Astrocyte (in vitro differentiated cells and primary cell): ENCODE measurements at regions not wholly inside any gene's neighbourhood (a gene's known extent, or its start where the extent isn't known, plus 50 kb on each side); places are given as distances from the start of the nearest gene placed in this dataset.

ENCODE experiments used
- DNase-seq: peaks from one replicate; pipeline ENCODE4 v3.0.0-alpha.2; 2010; ENCODE audit warnings: low read depth
- FAIRE-seq: peaks from 2 replicates; lab custom pipeline; 2011; peaks lifted over from hg19 to GRCh38; lab: Jason Lieb, UNC
- H2AFZ ChIP-seq: 2 replicates; pipeline ENCODE4 v1.6.0; 2012; ENCODE audit warnings: low read depth, low read length, inconsistent platforms
- H3K27ac ChIP-seq: 2 replicates; pipeline ENCODE4 v1.5.1; 2011; ENCODE audit warnings: low read depth, low read length, inconsistent platforms
- H3K27me3 ChIP-seq: 2 replicates; pipeline ENCODE4 v1.6.0; 2011; ENCODE audit warnings: low read length, inconsistent platforms; ENCODE audit not compliant: insufficient read depth
- H3K36me3 ChIP-seq: 2 replicates; pipeline ENCODE4 v1.5.1; 2011; ENCODE audit warnings: low read length, inconsistent platforms; ENCODE audit not compliant: insufficient read depth
- H3K4me1 ChIP-seq: 2 replicates; pipeline ENCODE4 v1.5.1; 2011; ENCODE audit warnings: low read length, inconsistent platforms; ENCODE audit not compliant: insufficient read depth
- H3K4me2 ChIP-seq: 2 replicates; pipeline ENCODE4 v1.6.0; 2012; ENCODE audit warnings: low read length, inconsistent platforms
- H3K4me3 ChIP-seq: 2 replicates; pipeline ENCODE4 v1.5.1; 2011; ENCODE audit warnings: low read depth, mild to moderate bottlenecking, low read length, inconsistent platforms; ENCODE audit not compliant: insufficient read depth
- H3K79me2 ChIP-seq: 2 replicates; pipeline ENCODE4 v1.6.0; 2012; ENCODE audit warnings: mild to moderate bottlenecking, low read length, inconsistent platforms; ENCODE audit not compliant: insufficient read depth
- H3K9ac ChIP-seq: 2 replicates; pipeline ENCODE4 v1.6.0; 2012; ENCODE audit warnings: mild to moderate bottlenecking, low read length, inconsistent platforms
- H3K9me3 ChIP-seq: 2 replicates; pipeline ENCODE4 v1.5.1; 2012; ENCODE audit warnings: low read depth, mild to moderate bottlenecking, low read length, inconsistent platforms; ENCODE audit not compliant: insufficient read depth
- H4K20me1 ChIP-seq: 2 replicates; pipeline ENCODE4 v1.6.0; 2012; ENCODE audit warnings: low read length, inconsistent platforms; ENCODE audit not compliant: insufficient read depth
- H3K27ac Mint-ChIP-seq: one replicate; pipeline ENCODE4 v1.8.0; 2021; ENCODE audit warnings: mild to moderate bottlenecking, mixed read lengths; ENCODE audit not compliant: unreplicated experiment
- H3K27me3 Mint-ChIP-seq: one replicate; pipeline ENCODE4 v1.8.0; 2021; ENCODE audit warnings: low read depth, mixed read lengths; ENCODE audit not compliant: unreplicated experiment
- H3K36me3 Mint-ChIP-seq: one replicate; pipeline ENCODE4 v1.8.0; 2021; ENCODE audit warnings: low read depth, mixed read lengths; ENCODE audit not compliant: unreplicated experiment
- H3K4me1 Mint-ChIP-seq: one replicate; pipeline ENCODE4 v1.8.0; 2021; ENCODE audit warnings: low read depth, mixed read lengths; ENCODE audit not compliant: unreplicated experiment
- H3K4me3 Mint-ChIP-seq: one replicate; pipeline ENCODE4 v1.8.0; 2021; ENCODE audit warnings: mild to moderate bottlenecking, moderate library complexity, mixed read lengths; ENCODE audit not compliant: unreplicated experiment
- H3K9me3 Mint-ChIP-seq: one replicate; pipeline ENCODE4 v1.8.0; 2021; ENCODE audit warnings: mild to moderate bottlenecking, mixed read lengths; ENCODE audit not compliant: unreplicated experiment
- CTCF ChIP-seq: IDR thresholded peaks from 2 replicates; pipeline ENCODE4 v1.5.1; 2011; ENCODE audit warnings: low read depth, mild to moderate bottlenecking, inconsistent platforms, low read length, moderate library complexity; ENCODE audit not compliant: insufficient read depth
- EZH2 ChIP-seq: IDR thresholded peaks from 2 replicates; pipeline ENCODE4 v1.6.1; 2012; ENCODE audit warnings: mild to moderate bottlenecking, low read length, inconsistent platforms; ENCODE audit not compliant: insufficient read depth

- H3K27me3 ChIP-seq, result no peaks in the 10 kb centered on the region
- H3K4me1 ChIP-seq, result no peaks in the 10 kb centered on the region
- no peak for TF ChIP-seq EZH2
- TF ChIP-seq CTCF, result no peak
- H3K4me2 ChIP-seq, result no peak overlapping the region
- H3K4me3 ChIP-seq, result no peak overlapping the region
- no peak for FAIRE-seq
- DNase-seq, result no peak
- no peak overlapping the region for H3K4me3 Mint-ChIP-seq
- H3K9me3 Mint-ChIP-seq, result peaks cover 2% of the 10 kb centered on the region
- no peaks in the 10 kb centered on the region for H3K79me2 ChIP-seq
- H3K36me3 Mint-ChIP-seq, result no peaks in the 10 kb centered on the region
- H3K36me3 ChIP-seq, result no peaks in the 10 kb centered on the region
- no peak overlapping the region for H3K27ac ChIP-seq
- H2AFZ ChIP-seq, result no peak overlapping the region
- H3K27ac Mint-ChIP-seq, result no peak overlapping the region
- H3K4me1 Mint-ChIP-seq, result peaks cover 7% of the 10 kb centered on the region
- H3K9ac ChIP-seq, result no peak overlapping the region
- no peaks in the 10 kb centered on the region for H3K9me3 ChIP-seq
- H4K20me1 ChIP-seq, result no peaks in the 10 kb centered on the region
- H3K27me3 Mint-ChIP-seq, result peaks cover 2% of the 10 kb centered on the region
These were observed 590.9 kb upstream of the ZNF608 start for GRCh38 chr5:125337294-125337693.

GRCh38 chr5:125338440-125339174, 592.2 kb upstream of the ZNF608 start:
- H3K36me3 Mint-ChIP-seq, result no peaks in the 10 kb centered on the region

More at GRCh38 chr5:125338440-125339174, 592.2 kb upstream of the ZNF608 start:
- H3K9me3 Mint-ChIP-seq, result peaks cover 2% of the 10 kb centered on the region
- Histone ChIP-seq H3K36me3 (no peaks in the 10 kb centered on the region), H2AFZ (no peak overlapping the region), H3K4me1 (no peaks in the 10 kb centered on the region), H3K4me3 (no peak overlapping the region), H3K4me2 (no peak overlapping the region), H3K9ac (no peak overlapping the region), H3K27me3 (no peaks in the 10 kb centered on the region), H3K27ac (no peak overlapping the region), H4K20me1 (no peaks in the 10 kb centered on the region), H3K9me3 (no peaks in the 10 kb centered on the region), H3K79me2 (no peaks in the 10 kb centered on the region)
- DNase-seq (peak; percentile 19), FAIRE-seq (peak; percentile 26)
- H3K4me3 Mint-ChIP-seq, result no peak overlapping the region
- H3K27ac Mint-ChIP-seq, result no peak overlapping the region
- peaks cover 2% of the 10 kb centered on the region for H3K27me3 Mint-ChIP-seq
- peaks cover 17% of the 10 kb centered on the region for H3K4me1 Mint-ChIP-seq
- no peak for TF ChIP-seq CTCF
